GM23338 (cell line): ENCODE measurements at regions not wholly inside any gene's neighbourhood (a gene's known extent, or its start where the extent isn't known, plus 50 kb on each side); places are given as distances from the start of the nearest gene placed in this dataset.

Experiments used
- ATAC-seq: fragments of 200-7000 bp; cut with Tn5 transposase; 3 replicates; pipeline ENCODE4 v1.9.1; 2020
- DNase-seq: peaks from one replicate; pipeline ENCODE4 v3.0.0-alpha.2; 2015; ENCODE audit warnings: low spot score
- H2AFZ ChIP-seq: fragments of 200-600 bp; sonication (generic); 2 replicates; pipeline ENCODE4 v1.8.0; 2016; ENCODE audit warnings: antibody characterized with exemption, mild to moderate bottlenecking, moderate library complexity
- H3F3A ChIP-seq: fragments of 200-600 bp; sonication (generic); replicated peaks from 2 replicates; pipeline ENCODE4 v1.8.0; 2017; ENCODE audit warnings: antibody characterized with exemption, mixed run types, low read depth
- H3K27ac ChIP-seq: fragments of 200-600 bp; sonication (generic); 2 replicates; pipeline ENCODE4 v1.6.1; 2016; ENCODE audit warnings: low read depth
- H3K27me3 ChIP-seq: fragments of 200-600 bp; sonication (generic); 2 replicates; pipeline ENCODE4 v1.8.0; 2016; ENCODE audit warnings: mild to moderate bottlenecking, mixed run types, moderate library complexity; ENCODE audit not compliant: insufficient read depth
- H3K36me3 ChIP-seq: fragments of 200-600 bp; sonication (generic); 2 replicates; pipeline ENCODE4 v1.8.0; 2016; ENCODE audit warnings: mild to moderate bottlenecking; ENCODE audit not compliant: insufficient read depth
- H3K4me1 ChIP-seq: fragments of 200-600 bp; sonication (generic); 2 replicates; pipeline ENCODE4 v1.8.0; 2016; ENCODE audit warnings: mild to moderate bottlenecking, moderate library complexity; ENCODE audit not compliant: insufficient read depth
- H3K4me2 ChIP-seq: fragments of 200-600 bp; sonication (generic); 2 replicates; pipeline ENCODE4 v1.7.1; 2017; ENCODE audit warnings: mixed run types
- H3K4me3 ChIP-seq: fragments of 200-600 bp; sonication (generic); 2 replicates; pipeline ENCODE4 v1.6.1; 2016; ENCODE audit warnings: mixed run types
- H3K79me2 ChIP-seq: fragments of 200-600 bp; sonication (generic); replicated peaks from 2 replicates; pipeline ENCODE4 v1.8.0; 2017; ENCODE audit warnings: mild to moderate bottlenecking; ENCODE audit not compliant: insufficient read depth
- H3K9me2 ChIP-seq: fragments of 200-600 bp; sonication (generic); 2 replicates; pipeline ENCODE4 v1.8.0; 2017; ENCODE audit not compliant: insufficient read depth
- H4K20me1 ChIP-seq: fragments of 200-600 bp; sonication (generic); replicated peaks from 2 replicates; pipeline ENCODE4 v1.8.0; 2017; ENCODE audit warnings: mild to moderate bottlenecking; ENCODE audit not compliant: insufficient read depth
- H3K27ac Mint-ChIP-seq: 2 replicates; pipeline ENCODE4 v1.8.0; 2020; ENCODE audit warnings: inconsistent platforms, mild to moderate bottlenecking, moderate library complexity, mixed read lengths
- H3K27me3 Mint-ChIP-seq: 3 replicates; pipeline ENCODE4 v1.8.0; 2022; ENCODE audit warnings: low read depth, mild to moderate bottlenecking, moderate library complexity, mixed read lengths, inconsistent platforms; ENCODE audit not compliant: insufficient read depth, poor library complexity
- H3K36me3 Mint-ChIP-seq: 3 replicates; pipeline ENCODE4 v1.8.0; 2021; ENCODE audit warnings: low read depth, mild to moderate bottlenecking, inconsistent platforms, moderate library complexity, mixed read lengths
- H3K4me1 Mint-ChIP-seq: 3 replicates; pipeline ENCODE4 v1.8.0; 2020; ENCODE audit warnings: mild to moderate bottlenecking, inconsistent platforms, mixed read lengths
- H3K4me3 Mint-ChIP-seq: 3 replicates; pipeline ENCODE4 v1.8.0; 2021; ENCODE audit warnings: moderate library complexity, mild to moderate bottlenecking, inconsistent platforms, mixed read lengths
- H3K9me3 Mint-ChIP-seq: 3 replicates; pipeline ENCODE4 v1.8.0; 2020; ENCODE audit warnings: moderate library complexity, mild to moderate bottlenecking, inconsistent platforms, mixed read lengths
- ETS1 ChIP-seq: IDR thresholded peaks from 2 replicates; pipeline ENCODE4 v1.6.1; 2016; ENCODE audit warnings: antibody characterized with exemption
- EZH2 ChIP-seq: fragments of 200-600 bp; sonication (generic); IDR thresholded peaks from one replicate; pipeline ENCODE4 v1.8.0; 2017; ENCODE audit warnings: antibody characterized with exemption, mild to moderate bottlenecking, low read depth; ENCODE audit not compliant: unreplicated experiment
- EZH2phosphoT487 ChIP-seq: fragments of 200-600 bp; sonication (generic); IDR thresholded peaks from one replicate; pipeline ENCODE4 v1.8.1; 2018; ENCODE audit warnings: antibody characterized with exemption; ENCODE audit not compliant: unreplicated experiment
- JUNB ChIP-seq: IDR thresholded peaks from one replicate; pipeline ENCODE4 v1.6.1; 2016; ENCODE audit warnings: antibody characterized with exemption; ENCODE audit not compliant: unreplicated experiment
- NANOG ChIP-seq: IDR thresholded peaks from 2 replicates; pipeline ENCODE4 v1.6.1; 2016; ENCODE audit warnings: antibody characterized with exemption, borderline replicate concordance
- POLR2AphosphoS5 ChIP-seq: IDR thresholded peaks from 2 replicates; pipeline ENCODE4 v1.6.1; 2016; ENCODE audit warnings: antibody characterized with exemption, low read depth
- REST ChIP-seq: IDR thresholded peaks from one replicate; pipeline ENCODE4 v1.6.1; 2018; ENCODE audit warnings: antibody characterized with exemption; ENCODE audit not compliant: unreplicated experiment
- STAT1 ChIP-seq: IDR thresholded peaks from one replicate; pipeline ENCODE4 v1.6.1; 2016; ENCODE audit warnings: antibody characterized with exemption; ENCODE audit not compliant: unreplicated experiment
- ZNF114 ChIP-seq: fragments of 250-450 bp; sonication (Bioruptor Pico); IDR thresholded peaks from 2 replicates; pipeline ENCODE4 v1.5.0; 2020; ENCODE audit warnings: mild to moderate bottlenecking, moderate library complexity
- ZNF331 ChIP-seq: fragments of 250-450 bp; sonication (Bioruptor Pico); IDR thresholded peaks from 2 replicates; pipeline ENCODE4 v1.5.0; 2020; ENCODE audit warnings: low read depth, mild to moderate bottlenecking, moderate library complexity
- ZNF462 ChIP-seq: fragments of 250-450 bp; sonication (Bioruptor Pico); IDR thresholded peaks from 2 replicates; pipeline ENCODE4 v1.5.0; 2020; ENCODE audit warnings: mild to moderate bottlenecking, moderate library complexity

GRCh38 chr2:22525681-22526080 is 859.3 kb upstream of the KLHL29 start:
- Histone ChIP-seq H3K27ac (no peak overlapping the region), H3F3A (no peaks in the 10 kb centered on the region), H4K20me1 (no peaks in the 10 kb centered on the region), H2AFZ (no peak overlapping the region), H3K79me2 (no peaks in the 10 kb centered on the region), H3K27me3 (no peaks in the 10 kb centered on the region), H3K4me3 (no peak overlapping the region), H3K9me2 (no peaks in the 10 kb centered on the region), H3K4me2 (no peak overlapping the region), H3K4me1 (no peaks in the 10 kb centered on the region), H3K36me3 (peaks cover 13% of the 10 kb centered on the region; the same call in 1 of the 2 replicates)
- Mint-ChIP-seq H3K27me3 (no peaks in the 10 kb centered on the region), H3K36me3 (no peaks in the 10 kb centered on the region; the same call in 2 of the 3 replicates), H3K27ac (no peak overlapping the region), H3K4me1 (peaks cover 5% of the 10 kb centered on the region), H3K4me3 (no peak overlapping the region), H3K9me3 (peaks cover 13% of the 10 kb centered on the region; the same call in 2 of the 3 replicates)
- ATAC-seq (no peak), DNase-seq (no peak)
- TF ChIP-seq POLR2AphosphoS5 (no peak), NANOG (no peak)

- no peak overlapping the region for H3K27ac ChIP-seq
- H3K4me1 Mint-ChIP-seq, result no peaks in the 10 kb centered on the region
- DNase-seq (no peak), ATAC-seq (no peak)
- no peaks in the 10 kb centered on the region for H3K36me3 Mint-ChIP-seq
- H3K27ac Mint-ChIP-seq, result no peak overlapping the region
- peaks cover 13% of the 10 kb centered on the region; the same call in 1 of the 2 replicates for H3K36me3 ChIP-seq
- no peaks in the 10 kb centered on the region for H3K4me1 ChIP-seq
- H3K27me3 ChIP-seq, result no peaks in the 10 kb centered on the region
- no peak overlapping the region for H2AFZ ChIP-seq
- no peaks in the 10 kb centered on the region for H3K79me2 ChIP-seq
- H3K4me2 ChIP-seq, result no peak overlapping the region
- H3F3A ChIP-seq, result no peaks in the 10 kb centered on the region
- H4K20me1 ChIP-seq, result no peaks in the 10 kb centered on the region
- H3K27me3 Mint-ChIP-seq, result no peaks in the 10 kb centered on the region
- H3K4me3 ChIP-seq, result no peak overlapping the region
- H3K4me3 Mint-ChIP-seq, result no peak overlapping the region
- no peaks in the 10 kb centered on the region for H3K9me2 ChIP-seq
- peaks cover 9% of the 10 kb centered on the region; the same call in 2 of the 3 replicates for H3K9me3 Mint-ChIP-seq
- TF ChIP-seq POLR2AphosphoS5, result no peak
- no peak for TF ChIP-seq ZNF462
- no peak for TF ChIP-seq STAT1
- TF ChIP-seq ZNF331 (CRISPR knock-in tag), result no peak
- no peak for TF ChIP-seq REST
- TF ChIP-seq ETS1, result no peak
- no peak for TF ChIP-seq EZH2phosphoT487
- TF ChIP-seq EZH2, result no peak
- TF ChIP-seq ZNF114 (CRISPR knock-in tag), result no peak
- TF ChIP-seq NANOG, result no peak
- TF ChIP-seq JUNB, result no peak
Observed at GRCh38 chr2:22530131-22530530, 854.8 kb upstream of the KLHL29 start.
